ENCODE measurements at regions not wholly inside any gene's neighbourhood (a gene's known extent, or its start where the extent isn't known, plus 50 kb on each side); places are given as distances from the start of the nearest gene placed in this dataset.

DNA sequence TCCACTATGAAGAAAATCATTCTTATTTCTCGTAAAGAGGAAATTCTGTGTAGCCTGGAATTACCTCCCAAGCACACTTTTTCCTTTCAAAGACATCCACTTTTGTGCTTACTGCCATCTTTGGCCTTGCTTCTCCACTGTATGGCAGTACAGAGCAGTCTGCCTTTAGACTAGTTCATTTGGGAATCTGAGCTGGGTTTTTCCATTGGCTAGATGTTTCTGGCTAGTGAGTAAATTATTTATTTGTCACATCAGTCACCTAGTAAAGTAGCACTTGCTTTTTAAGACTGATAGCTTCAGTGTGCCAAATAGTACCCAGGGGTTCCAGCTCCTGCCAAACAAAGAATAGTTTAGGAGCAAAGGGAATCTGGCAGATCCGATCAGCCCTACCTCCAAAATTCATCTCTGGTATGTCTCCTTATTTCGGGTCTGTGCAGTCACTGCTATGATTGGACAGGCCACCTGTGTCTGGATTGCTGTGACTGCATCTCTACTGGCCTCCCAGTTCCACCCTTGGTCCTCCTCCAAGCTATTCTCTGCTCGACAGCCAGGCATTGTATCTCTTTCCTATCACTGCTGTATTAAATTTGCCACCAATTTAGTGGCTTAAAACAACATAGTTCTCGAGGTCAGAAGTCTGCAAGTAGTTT, 97.6 kb downstream of the NUDT12 start:
- CTCF ChIA-PET = interaction anchor here (0.8 kb wide), 1 partner anchor 16 kb away, joined by 4 read pairs; no protein-coding TSS in a partner anchor

DNA sequence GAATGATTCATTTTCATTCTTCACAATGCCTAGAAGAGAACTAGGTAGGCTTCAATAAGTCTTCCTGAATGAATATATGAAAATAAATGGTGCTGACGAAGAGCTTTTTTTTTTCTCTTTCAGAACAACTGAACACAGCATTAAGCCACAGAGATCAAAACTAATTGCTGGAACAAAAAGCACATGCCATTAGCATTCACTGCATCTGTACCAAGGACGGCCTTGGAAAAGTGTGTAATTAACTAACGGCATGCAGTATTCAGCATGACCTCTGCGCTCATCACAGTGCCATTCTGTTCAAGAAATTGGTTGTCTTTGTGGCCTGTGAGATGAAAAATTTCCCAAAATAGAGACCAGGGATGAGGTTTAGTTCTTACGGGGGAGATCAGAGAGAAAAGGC, 99.3 kb downstream of the NUDT12 start:
- DNase-seq (ENCODE audit: low read depth, low spot score) = no peak
- TF ChIP-seq, protein P1, sequence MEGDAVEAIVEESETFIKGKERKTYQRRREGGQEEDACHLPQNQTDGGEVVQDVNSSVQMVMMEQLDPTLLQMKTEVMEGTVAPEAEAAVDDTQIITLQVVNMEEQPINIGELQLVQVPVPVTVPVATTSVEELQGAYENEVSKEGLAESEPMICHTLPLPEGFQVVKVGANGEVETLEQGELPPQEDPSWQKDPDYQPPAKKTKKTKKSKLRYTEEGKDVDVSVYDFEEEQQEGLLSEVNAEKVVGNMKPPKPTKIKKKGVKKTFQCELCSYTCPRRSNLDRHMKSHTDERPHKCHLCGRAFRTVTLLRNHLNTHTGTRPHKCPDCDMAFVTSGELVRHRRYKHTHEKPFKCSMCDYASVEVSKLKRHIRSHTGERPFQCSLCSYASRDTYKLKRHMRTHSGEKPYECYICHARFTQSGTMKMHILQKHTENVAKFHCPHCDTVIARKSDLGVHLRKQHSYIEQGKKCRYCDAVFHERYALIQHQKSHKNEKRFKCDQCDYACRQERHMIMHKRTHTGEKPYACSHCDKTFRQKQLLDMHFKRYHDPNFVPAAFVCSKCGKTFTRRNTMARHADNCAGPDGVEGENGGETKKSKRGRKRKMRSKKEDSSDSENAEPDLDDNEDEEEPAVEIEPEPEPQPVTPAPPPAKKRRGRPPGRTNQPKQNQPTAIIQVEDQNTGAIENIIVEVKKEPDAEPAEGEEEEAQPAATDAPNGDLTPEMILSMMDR (IDR thresholded peaks at IDR 0.05; ENCODE audit: low read depth, low read length) = no peak
- no peaks in the 10 kb centered on the region for H3K9me3 ChIP-seq (ENCODE audit: control insufficient read depth, insufficient read depth, low read length)
- H3K27me3 ChIP-seq (ENCODE audit: control insufficient read depth, insufficient read depth, low read length) = no peaks in the 10 kb centered on the region
- ChIA-PET CTCF (interaction anchor here (1.1 kb wide), 1 partner anchor 12 kb away, joined by 3 read pairs; no protein-coding TSS in a partner anchor), POLR2A (no interaction called here)
- no peak overlapping the region for H3K27ac ChIP-seq (ENCODE audit: low read depth, low read length)
- no peak overlapping the region for H3K4me3 ChIP-seq (ENCODE audit: low read depth, low read length)

More for the DNA sequence above, 97.6 kb downstream of the NUDT12 start:
- H3K4me3 ChIP-seq (ENCODE audit: low read depth, low read length) = no peak overlapping the region
- POLR2A ChIA-PET = no interaction called here
- TF ChIP-seq, protein P1 (IDR thresholded peaks at IDR 0.05; ENCODE audit: low read depth, low read length) = 0 out of 2 replicates have a peak, but pooled peaks have one; percentile 20
- H3K27ac ChIP-seq (ENCODE audit: low read depth, low read length) = no peak overlapping the region
- no peaks in the 10 kb centered on the region for H3K9me3 ChIP-seq (ENCODE audit: control insufficient read depth, insufficient read depth, low read length)
- no peak for DNase-seq (ENCODE audit: low read depth, low spot score)
- no peaks in the 10 kb centered on the region for H3K27me3 ChIP-seq (ENCODE audit: control insufficient read depth, insufficient read depth, low read length)

DNA sequence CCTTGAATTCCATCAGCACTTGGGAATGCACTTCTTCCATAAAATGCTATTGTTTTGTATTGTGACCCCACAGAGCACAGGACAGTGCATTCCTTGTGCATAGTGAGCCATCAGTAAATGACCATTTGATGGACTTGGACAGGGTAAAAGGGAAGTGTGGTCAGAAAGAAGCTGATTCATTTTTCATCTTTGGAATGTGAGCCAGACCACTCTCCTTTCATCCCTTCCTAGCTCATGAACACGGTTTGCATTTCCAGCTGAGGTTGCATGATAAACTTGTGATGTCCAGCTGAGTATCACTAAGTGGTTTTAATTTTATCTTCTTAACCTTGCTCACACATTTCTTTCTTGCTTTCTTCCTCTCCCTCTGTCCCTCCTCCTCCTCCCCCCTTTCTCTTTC, 101.3 kb downstream of the NUDT12 start:
- POLR2A ChIA-PET = no interaction called here
- Histone ChIP-seq H3K27ac (ENCODE audit: low read depth, low read length) (no peak overlapping the region), H3K9me3 (ENCODE audit: control insufficient read depth, insufficient read depth, low read length) (no peaks in the 10 kb centered on the region), H3K27me3 (ENCODE audit: control insufficient read depth, insufficient read depth, low read length) (no peaks in the 10 kb centered on the region), H3K4me3 (ENCODE audit: low read depth, low read length) (no peak overlapping the region)
- DNase-seq (ENCODE audit: low read depth, low spot score) = no peak
- TF ChIP-seq, protein P1 (IDR thresholded peaks at IDR 0.05; ENCODE audit: low read depth, low read length) = no peak
- CTCF ChIA-PET = interaction anchor here (0.7 to 1.7 kb wide), 2 partner anchors 14 to 54 kb away, joined by 3 to 6 read pairs; no protein-coding TSS in a partner anchor

DNA sequence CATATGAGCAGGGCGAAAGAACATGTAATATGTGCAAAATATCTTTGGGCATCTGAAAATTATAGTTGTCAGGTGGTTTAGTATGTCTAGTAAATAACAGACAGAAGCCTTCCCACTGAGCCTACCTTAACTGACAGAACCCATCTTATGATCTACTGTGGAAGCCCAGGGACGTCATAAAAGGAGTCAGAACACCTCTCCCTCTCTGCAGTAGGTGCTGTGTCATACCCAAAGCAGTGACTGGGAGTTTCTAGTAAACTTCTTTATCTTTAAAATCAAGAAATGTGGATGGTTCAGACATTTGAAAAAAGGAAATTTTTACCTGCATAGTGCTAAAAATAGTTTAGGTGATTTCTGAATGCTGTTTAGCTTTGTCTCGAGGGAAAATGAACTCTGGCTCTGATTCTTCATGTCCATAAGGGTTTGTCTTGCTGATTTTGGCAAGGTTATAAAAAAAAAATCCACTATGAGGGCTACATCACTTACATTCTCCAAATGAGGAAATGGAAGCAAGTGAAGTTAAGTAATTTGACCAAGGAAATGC, 104.0 kb downstream of the NUDT12 start:
- no peaks in the 10 kb centered on the region for H3K27me3 ChIP-seq (ENCODE audit: control insufficient read depth, insufficient read depth, low read length)
- no peaks in the 10 kb centered on the region for H3K9me3 ChIP-seq (ENCODE audit: control insufficient read depth, insufficient read depth, low read length)
- no peak for DNase-seq (ENCODE audit: low read depth, low spot score)
- POLR2A ChIA-PET = no interaction called here
- no peak overlapping the region for H3K4me3 ChIP-seq (ENCODE audit: low read depth, low read length)
- TF ChIP-seq, protein P1 (IDR thresholded peaks at IDR 0.05; ENCODE audit: low read depth, low read length) = no peak
- H3K27ac ChIP-seq (ENCODE audit: low read depth, low read length) = no peak overlapping the region
- CTCF ChIA-PET = no interaction called here

DNA sequence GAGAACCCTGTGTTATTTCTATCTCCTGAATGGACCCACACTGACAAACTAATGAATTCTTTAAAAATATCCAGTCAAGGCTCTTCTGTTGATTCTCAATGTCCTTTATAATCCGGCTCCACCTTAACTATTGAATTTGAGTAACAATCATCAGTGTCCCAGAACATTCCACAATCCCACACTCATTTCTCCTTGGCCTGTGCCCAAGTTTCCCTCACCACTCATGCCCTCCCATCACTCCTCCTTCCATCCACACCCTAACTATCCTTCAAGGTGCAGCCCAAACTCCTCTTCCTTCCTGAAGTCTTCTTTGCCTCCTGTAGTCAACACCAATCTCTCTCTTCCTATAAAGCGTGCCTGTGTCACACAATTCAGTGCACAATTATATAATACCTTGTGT, 106.1 kb downstream of the NUDT12 start:
- Histone ChIP-seq H3K9me3 (ENCODE audit: control insufficient read depth, insufficient read depth, low read length) (no peaks in the 10 kb centered on the region), H3K27ac (ENCODE audit: low read depth, low read length) (no peak overlapping the region), H3K27me3 (ENCODE audit: control insufficient read depth, insufficient read depth, low read length) (no peaks in the 10 kb centered on the region), H3K4me3 (ENCODE audit: low read depth, low read length) (no peak overlapping the region)
- ChIA-PET CTCF (no interaction called here), POLR2A (no interaction called here)
- TF ChIP-seq, protein P1 (IDR thresholded peaks at IDR 0.05; ENCODE audit: low read depth, low read length) = no peak
- DNase-seq (ENCODE audit: low read depth, low spot score) = no peak

Data from AG04450 (cell line).